GM21528 (cell line): ENCODE measurements at regions not wholly inside any gene's neighbourhood (a gene's known extent, or its start where the extent isn't known, plus 50 kb on each side); places are given as distances from the start of the nearest gene placed in this dataset.

Experiments used
- ATAC-seq: cut with Tn5 transposase; IDR thresholded peaks from one replicate; pipeline ENCODE4 v1.9.1; 2021; ENCODE audit warnings: mild to moderate bottlenecking, moderate library complexity; ENCODE audit not compliant: unreplicated experiment, low FRiP score

GRCh38 chr2:177314722-177315264 lies 50.3 kb upstream of the NFE2L2 start:
- ATAC-seq = no peak

GRCh38 chr2:177315364-177315763 lies 50.8 kb upstream of the NFE2L2 start:
- ATAC-seq = no peak

DNA sequence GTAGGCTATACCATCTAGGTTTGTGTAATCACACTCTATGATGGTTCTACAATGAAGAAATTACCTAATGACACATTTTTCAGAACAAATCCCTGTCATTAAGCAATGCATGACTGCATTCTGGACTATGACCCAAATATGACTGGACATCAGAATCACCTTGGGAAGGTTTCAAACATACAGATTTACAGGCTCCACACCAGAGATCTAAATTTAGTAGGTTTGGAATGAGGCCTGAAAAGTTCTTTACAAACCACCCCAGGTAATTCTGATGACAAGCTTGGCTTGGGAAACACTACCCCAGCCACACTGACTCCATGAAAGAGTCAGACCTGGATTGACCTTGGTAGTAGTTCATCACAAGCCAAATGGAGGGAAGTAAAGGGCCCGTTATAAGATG lies 52.2 kb upstream of the NFE2L2 start:
- ATAC-seq = no peak

- ATAC-seq = no peak
Measured at GRCh38 chr2:177317443-177317842, 52.9 kb upstream of the NFE2L2 start.

- no peak for ATAC-seq
Measured at GRCh38 chr2:177317857-177318256, 53.3 kb upstream of the NFE2L2 start.

DNA sequence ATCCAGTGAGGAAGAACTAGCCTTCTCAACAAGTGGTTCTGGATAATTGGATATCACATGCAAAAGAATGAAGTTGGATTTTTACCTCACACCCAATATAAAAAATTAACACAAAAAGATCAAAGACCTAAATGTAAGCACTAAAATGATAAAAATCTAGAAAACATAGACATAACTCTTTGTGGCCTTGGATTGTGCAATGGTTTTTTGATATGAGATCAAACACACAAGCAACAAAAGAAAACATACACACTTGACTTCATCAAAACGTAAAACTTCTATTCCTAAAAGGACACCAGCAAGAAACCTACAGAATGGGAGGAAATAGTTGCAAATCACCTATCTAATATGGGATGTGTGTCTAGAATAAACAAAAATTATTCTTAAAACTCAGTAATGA lies 54.1 kb upstream of the NFE2L2 start:
- ATAC-seq = no peak

DNA sequence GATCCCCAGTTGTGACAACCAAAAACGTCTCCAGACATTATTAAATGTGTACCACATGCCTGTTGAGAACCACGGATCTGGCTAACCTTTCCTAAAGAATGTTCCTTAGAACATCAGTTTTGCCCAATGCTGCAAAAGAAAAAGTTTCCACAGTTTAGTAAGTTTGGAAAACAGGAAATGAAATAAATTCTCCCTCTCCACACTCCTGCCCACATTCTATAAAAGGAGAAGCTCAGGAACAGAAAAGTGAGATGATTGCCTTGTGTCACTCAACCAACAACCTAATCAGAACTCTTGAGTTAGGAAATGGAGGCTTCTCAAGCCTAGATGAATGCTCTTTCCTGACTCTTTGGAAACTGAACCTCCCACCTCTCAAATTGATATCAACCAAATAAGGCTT lies 56.1 kb upstream of the NFE2L2 start:
- no peak for ATAC-seq

DNA sequence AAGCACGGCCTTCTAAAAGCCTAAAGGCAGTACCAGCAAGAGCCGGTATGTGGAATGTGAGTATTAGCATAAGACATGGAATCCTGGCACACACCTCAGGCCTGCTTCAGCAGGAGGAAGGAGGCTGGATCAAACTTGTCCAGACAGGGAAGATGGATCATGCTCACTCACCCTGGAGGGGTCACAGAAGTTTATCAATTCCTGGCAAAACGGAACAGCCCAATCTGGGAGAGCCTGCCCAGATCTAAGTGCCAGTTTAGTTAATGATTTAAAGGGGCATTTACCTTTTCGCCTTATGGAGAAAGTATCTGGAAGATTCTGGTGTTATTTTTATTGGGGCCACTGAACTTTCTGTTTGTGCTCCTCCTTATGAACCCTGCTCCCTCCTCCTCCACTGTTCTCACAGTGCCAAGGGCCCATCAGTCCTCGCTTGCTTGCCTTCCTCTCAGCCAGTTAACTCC lies 58.3 kb upstream of the NFE2L2 start:
- no peak for ATAC-seq

- no peak for ATAC-seq
Measured at GRCh38 chr2:177324797-177325196, 60.3 kb upstream of the NFE2L2 start.

DNA sequence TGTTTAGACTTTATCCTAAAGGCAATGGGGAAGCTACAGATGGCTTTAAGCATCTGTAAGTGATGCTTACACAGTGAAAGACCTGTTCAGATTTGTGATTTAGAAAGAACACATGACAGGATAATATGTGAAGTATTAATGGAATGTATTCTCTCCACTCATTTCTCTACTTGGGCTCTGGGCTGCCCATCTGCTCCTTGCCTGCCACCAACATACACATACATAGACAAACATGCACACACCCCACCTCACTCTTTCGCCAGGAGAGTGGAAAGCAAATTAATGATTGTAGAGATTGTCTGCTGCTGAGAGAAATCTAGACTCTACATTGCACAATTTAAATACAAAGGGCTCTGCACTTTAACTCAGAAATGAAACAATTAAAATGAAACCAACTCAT lies 61.0 kb upstream of the NFE2L2 start:
- ATAC-seq = no peak

DNA sequence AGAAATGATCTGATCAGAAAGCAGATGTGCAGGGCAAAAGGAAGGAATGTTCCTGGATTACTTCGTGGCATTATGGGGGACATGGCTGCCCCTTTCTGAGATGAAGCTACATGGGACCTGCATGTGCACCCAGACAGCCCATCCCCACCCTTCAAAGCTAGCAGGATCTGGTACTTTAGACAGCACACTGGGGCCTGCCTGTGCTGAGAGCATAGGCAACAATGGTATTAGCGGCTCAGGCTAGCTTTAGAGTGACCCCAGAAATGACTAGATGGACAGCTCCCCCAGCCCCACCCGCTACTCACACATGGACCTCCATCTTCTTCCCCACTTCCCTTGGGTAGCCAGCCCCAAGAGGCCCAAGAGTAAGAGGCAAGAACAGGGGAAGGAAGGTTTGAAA lies 61.5 kb upstream of the NFE2L2 start:
- no peak for ATAC-seq

DNA sequence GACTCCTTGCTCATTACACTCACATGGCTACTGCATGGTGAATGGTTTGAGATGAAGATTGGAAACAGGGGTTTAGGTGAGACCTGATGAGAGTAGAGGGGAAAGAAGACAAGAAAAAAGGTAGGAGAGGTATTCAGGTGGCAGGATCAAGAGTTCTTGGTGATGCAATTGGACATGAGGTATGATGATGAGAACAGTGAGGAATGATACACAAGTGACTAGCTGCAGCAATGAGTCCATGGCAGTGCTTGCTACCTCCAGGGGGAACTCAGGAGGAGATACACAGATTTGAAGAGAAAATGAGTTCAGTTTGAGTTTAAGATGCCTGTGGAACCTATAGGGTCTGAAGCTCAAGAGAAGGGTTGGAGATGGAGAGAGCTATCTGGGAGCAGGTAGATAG lies 62.1 kb upstream of the NFE2L2 start:
- no peak for ATAC-seq

DNA sequence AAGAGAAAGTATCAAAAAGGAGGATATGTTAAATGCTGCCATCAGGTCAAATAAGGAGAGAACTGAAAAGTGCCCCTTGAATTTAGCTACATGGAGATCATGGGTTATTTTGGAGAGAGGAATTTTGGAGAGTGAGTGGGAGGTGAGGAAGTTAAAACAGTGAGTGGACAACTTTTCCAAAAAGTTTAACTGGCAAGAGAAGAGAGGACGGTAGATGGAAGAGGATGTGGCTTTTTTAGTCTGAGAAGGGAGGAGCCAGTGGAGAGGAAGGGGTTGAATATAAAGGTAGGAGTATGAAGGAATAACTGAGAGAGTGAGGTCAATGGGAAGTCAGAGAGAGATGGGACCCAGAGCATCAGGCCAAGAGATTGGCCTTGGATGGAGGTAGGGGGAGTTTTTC lies 62.5 kb upstream of the NFE2L2 start:
- ATAC-seq = no peak

GRCh38 chr2:177328056-177328455 lies 63.5 kb upstream of the NFE2L2 start:
- no peak for ATAC-seq

- ATAC-seq = no peak
Measured at GRCh38 chr2:177329064-177329463, 63.5 kb upstream of the AGPS start.

DNA sequence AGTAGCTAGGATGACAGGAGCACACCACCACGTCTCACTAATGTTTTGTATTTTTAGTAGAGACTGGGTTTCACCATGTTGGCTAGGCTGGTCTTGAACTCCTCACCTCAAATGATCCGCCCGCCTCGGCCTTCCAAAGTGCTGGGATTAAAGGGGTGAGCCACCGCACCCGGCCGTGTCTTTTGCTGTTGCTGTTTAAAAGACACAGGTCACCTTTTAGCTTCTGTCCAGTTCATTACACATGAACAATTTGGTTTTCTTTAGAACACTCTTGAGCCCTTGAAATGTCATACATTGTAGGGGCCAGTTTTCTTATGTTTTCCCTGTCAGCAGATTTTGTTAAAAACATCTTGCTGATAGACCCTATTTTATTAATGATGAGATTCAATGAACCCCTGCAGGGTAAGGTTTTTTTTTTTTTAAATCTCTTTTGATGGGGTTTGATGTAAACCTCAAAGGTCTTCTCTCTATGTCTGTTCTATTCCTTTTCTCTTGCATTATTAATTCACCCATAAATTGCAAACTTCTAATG lies 61.0 kb upstream of the AGPS start:
- ATAC-seq = no peak

DNA sequence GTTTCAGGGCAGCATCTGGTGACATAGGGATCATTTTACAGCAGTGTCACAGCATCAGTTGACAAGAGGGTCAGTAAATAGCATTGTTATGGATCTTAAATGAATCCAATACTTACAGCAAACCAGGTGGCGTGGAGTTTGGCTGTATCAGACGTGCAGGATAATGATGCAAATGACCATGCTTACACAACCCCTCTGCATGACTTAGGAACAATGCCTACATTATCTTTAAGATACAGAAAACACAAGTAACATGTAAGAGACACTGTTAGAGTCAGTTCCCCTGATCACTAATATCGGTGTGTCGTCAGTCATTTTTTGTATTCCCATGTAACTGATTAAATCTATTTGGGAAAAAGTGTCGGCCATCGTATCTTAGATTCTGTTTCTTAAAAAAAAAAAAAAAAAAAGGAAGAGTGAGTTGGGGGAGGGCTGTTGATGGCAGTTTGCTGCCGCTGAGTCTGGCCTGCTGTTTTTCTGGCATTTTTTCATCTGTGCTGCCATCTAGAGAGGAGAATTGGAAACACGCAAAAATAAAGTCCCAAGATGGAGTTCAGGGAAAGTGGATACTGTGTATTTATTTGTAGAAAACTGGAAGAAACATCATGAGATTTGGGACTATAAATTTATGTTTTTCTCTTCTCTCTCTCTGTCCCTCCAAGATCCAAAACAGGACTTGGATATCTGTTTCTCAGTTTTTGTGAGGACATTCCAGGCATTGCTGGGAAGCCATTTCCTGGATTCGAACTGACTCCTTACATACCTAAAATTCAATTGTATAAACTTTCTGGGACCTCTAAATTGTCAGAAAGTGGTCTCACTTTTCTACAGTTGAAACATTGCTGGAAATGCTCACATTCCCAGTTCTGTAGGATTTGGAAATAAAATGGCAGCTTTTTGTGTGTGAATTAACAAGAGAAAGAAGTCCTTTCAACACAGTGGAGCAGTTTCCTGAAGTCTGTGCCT lies 60.3 kb upstream of the AGPS start:
- ATAC-seq = peak; percentile 76

- no peak for ATAC-seq
Measured at GRCh38 chr2:177332992-177333388, 59.6 kb upstream of the AGPS start.

- no peak for ATAC-seq
Measured at GRCh38 chr2:177334940-177335543, 57.5 kb upstream of the AGPS start.

DNA sequence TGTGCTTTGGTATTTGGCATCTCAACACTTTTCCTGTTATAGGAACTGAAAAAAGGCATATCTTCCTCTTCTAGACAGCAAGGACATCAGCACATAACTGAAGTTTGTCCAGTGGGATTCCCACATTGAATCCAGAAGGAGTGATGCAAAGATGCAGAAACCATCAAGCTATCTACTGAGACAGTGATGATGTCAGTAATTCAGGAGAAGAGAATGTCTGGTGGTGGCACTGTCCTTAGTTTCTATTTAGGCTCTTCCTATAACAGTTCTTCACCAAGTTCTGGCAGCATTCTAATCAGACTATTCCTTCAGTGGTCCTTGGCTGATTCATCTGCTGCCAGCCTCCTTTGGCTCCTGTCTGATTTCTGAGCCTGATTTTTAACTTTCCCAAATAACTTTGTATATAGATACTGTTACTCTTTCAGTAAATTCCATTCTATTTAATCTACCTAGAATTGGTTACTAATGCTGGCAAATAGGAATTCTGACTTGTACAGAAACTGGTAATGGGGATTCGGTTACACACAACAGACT lies 56.6 kb upstream of the AGPS start:
- ATAC-seq = no peak

DNA sequence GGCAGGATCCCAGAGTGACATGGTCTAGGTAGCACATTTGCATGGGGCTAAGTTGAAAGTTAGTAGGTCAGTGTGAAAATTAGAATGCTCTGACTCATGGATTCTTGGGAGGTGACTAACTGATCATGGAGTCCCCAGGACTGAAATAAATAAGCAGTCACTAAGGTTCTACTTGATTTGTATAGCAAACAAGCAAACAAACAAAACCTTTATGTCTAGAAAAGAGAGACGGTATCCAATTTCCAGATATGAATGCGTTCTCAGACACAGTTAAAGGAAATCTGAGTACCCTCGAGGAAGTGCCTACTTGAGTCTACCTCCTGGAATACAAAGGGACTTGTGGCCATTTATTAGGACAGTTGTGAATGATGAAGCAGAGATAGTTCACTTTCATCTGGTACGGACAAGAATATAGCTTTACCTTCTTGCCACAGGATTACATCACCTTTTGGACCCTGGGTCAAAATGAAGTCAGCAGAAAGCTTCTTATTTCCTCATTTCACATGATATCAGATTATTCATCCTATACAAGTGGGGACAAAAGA lies 54.3 kb upstream of the AGPS start:
- no peak for ATAC-seq
